Neural cell (in vitro differentiated cells): ENCODE measurements at regions not wholly inside any gene's neighbourhood (a gene's known extent, or its start where the extent isn't known, plus 50 kb on each side); places are given as distances from the start of the nearest gene placed in this dataset.

Experiments used
- H2AFZ ChIP-seq: fragments of 200-600, 300-800 bp; sonication (generic), shearing (Covaris generic); 2 replicates; pipeline ENCODE4 v1.6.0; 2014; ENCODE audit warnings: low read depth, mild to moderate bottlenecking, antibody characterized with exemption, low read length, moderate library complexity
- H3F3A ChIP-seq: fragments of 200-600 bp; shearing (Covaris generic); 2 replicates; pipeline ENCODE4 v1.6.1; 2016; ENCODE audit warnings: mild to moderate bottlenecking, moderate library complexity, mixed read lengths, antibody characterized with exemption, low read length; ENCODE audit not compliant: insufficient read depth, poor library complexity, severe bottlenecking
- H3K27ac ChIP-seq: fragments of 200-600, 300-800 bp; sonication (generic), shearing (Covaris generic); 2 replicates; pipeline ENCODE4 v1.5.1; 2014; ENCODE audit warnings: mild to moderate bottlenecking, low read length, moderate library complexity
- H3K27me3 ChIP-seq: fragments of 300-800, 200-600 bp; sonication (generic), shearing (Covaris generic); 2 replicates; pipeline ENCODE4 v1.6.0; 2014; ENCODE audit warnings: mild to moderate bottlenecking, low read depth, low read length, moderate library complexity; ENCODE audit not compliant: insufficient read depth
- H3K36me3 ChIP-seq: fragments of 300-800, 200-600 bp; sonication (generic), shearing (Covaris generic); 2 replicates; pipeline ENCODE4 v1.5.1; 2014; ENCODE audit warnings: mild to moderate bottlenecking, antibody characterized with exemption, low read length, moderate library complexity; ENCODE audit not compliant: insufficient read depth
- H3K4me2 ChIP-seq: fragments of 300-800, 200-600 bp; sonication (generic), shearing (Covaris generic); 2 replicates; pipeline ENCODE4 v1.6.0; 2014; ENCODE audit warnings: mild to moderate bottlenecking, low read length
- H3K4me3 ChIP-seq: fragments of 300-800, 200-600 bp; sonication (generic), shearing (Covaris generic); 2 replicates; pipeline ENCODE4 v1.5.1; 2014; ENCODE audit warnings: mild to moderate bottlenecking, low read length, moderate library complexity
- H3K79me2 ChIP-seq: fragments of 200-600 bp; shearing (Covaris generic); replicated peaks from 2 replicates; pipeline ENCODE4 v1.6.0; 2014; ENCODE audit warnings: mild to moderate bottlenecking, low read length, moderate library complexity; ENCODE audit not compliant: insufficient read depth
- H3K9ac ChIP-seq: fragments of 300-800, 200-600 bp; sonication (generic), shearing (Covaris generic); 2 replicates; pipeline ENCODE4 v1.6.1; 2016; ENCODE audit warnings: mild to moderate bottlenecking, low read length, mixed read lengths
- H3K9me2 ChIP-seq: fragments of 200-600 bp; shearing (Covaris generic); 2 replicates; pipeline ENCODE4 v1.6.1; 2016; ENCODE audit warnings: mild to moderate bottlenecking, low read length, mixed read lengths; ENCODE audit not compliant: insufficient read depth
- H3K9me3 ChIP-seq: fragments of 200-600, 300-800 bp; sonication (generic), shearing (Covaris generic); 2 replicates; pipeline ENCODE4 v1.6.1; 2016; ENCODE audit warnings: mild to moderate bottlenecking, mixed run types, low read length, moderate library complexity, mixed read lengths
- H4K20me1 ChIP-seq: fragments of 200-600 bp; shearing (Covaris generic); 2 replicates; pipeline ENCODE4 v1.6.1; 2016; ENCODE audit warnings: mild to moderate bottlenecking, mixed run types; ENCODE audit not compliant: insufficient read depth
- EP300 ChIP-seq: fragments of 450-650 bp; conservative IDR thresholded peaks from 2 replicates; pipeline ENCODE4 v1.6.1; 2014; ENCODE audit warnings: antibody characterized with exemption, mild to moderate bottlenecking, moderate library complexity; ENCODE audit not compliant: poor library complexity, severe bottlenecking
- EZH2 ChIP-seq: fragments of 200-600, 300-800 bp; shearing (Covaris generic), sonication (generic); IDR thresholded peaks from 2 replicates; pipeline ENCODE4 v1.6.1; 2014; ENCODE audit warnings: antibody characterized with exemption, low read length, borderline replicate concordance, mild to moderate bottlenecking; ENCODE audit not compliant: insufficient read depth, poor library complexity, severe bottlenecking
- MXI1 ChIP-seq: fragments of 450-650 bp; conservative IDR thresholded peaks from 2 replicates; pipeline ENCODE4 v1.6.1; 2014; ENCODE audit warnings: antibody characterized with exemption, mild to moderate bottlenecking; ENCODE audit not compliant: poor library complexity, severe bottlenecking
- POLR2AphosphoS5 ChIP-seq: IDR thresholded peaks from 2 replicates; pipeline ENCODE4 v1.6.1; 2012
- RAD21 ChIP-seq: fragments of 450-650 bp; conservative IDR thresholded peaks from 2 replicates; pipeline ENCODE4 v1.6.1; 2014; ENCODE audit warnings: antibody characterized with exemption, mild to moderate bottlenecking, moderate library complexity
- SMC3 ChIP-seq: fragments of 450-650 bp; conservative IDR thresholded peaks from 2 replicates; pipeline ENCODE4 v1.6.1; 2014; ENCODE audit warnings: antibody characterized with exemption, mild to moderate bottlenecking, moderate library complexity; ENCODE audit not compliant: poor library complexity
- TAF1 ChIP-seq: IDR thresholded peaks from 2 replicates; pipeline ENCODE4 v1.6.1; 2012; ENCODE audit warnings: low read depth
- TF ChIP-seq, protein P1 (sequence below): fragments of 450-650 bp; IDR thresholded peaks from 2 replicates; pipeline ENCODE4 v1.5.1; 2014; ENCODE audit warnings: antibody characterized with exemption, mild to moderate bottlenecking, moderate library complexity; ENCODE audit not compliant: poor library complexity, severe bottlenecking
- TF ChIP-seq, protein P2 (sequence below): IDR thresholded peaks from 2 replicates; pipeline ENCODE4 v1.6.1; 2012; ENCODE audit warnings: borderline replicate concordance

DNA sequence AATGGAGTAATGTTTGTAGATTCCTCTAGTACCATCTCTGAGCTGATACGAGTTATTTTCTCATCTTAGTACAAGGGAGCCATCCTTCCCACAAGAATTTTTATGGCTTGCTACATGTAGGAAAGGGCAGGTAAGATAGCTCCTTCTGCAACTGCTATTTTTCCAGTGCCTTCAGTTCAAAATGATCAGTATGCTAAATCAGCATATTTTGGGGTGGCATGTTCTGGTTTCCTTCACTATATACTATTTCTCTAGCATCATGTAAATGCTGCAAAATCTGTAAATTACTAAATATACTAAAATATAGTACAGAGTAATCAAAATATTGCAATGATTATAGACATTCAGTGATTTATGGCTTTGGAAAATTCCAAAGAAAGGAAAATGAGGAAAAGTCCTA is 1230.0 kb upstream of the CHAC2 start:
- H3K9ac ChIP-seq: no peak overlapping the region
- TF ChIP-seq EZH2 (no peak), EP300 (no peak), MXI1 (no peak), SMC3 (no peak), POLR2AphosphoS5 (no peak), TAF1 (no peak), RAD21 (no peak)
- TF ChIP-seq, protein P1, sequence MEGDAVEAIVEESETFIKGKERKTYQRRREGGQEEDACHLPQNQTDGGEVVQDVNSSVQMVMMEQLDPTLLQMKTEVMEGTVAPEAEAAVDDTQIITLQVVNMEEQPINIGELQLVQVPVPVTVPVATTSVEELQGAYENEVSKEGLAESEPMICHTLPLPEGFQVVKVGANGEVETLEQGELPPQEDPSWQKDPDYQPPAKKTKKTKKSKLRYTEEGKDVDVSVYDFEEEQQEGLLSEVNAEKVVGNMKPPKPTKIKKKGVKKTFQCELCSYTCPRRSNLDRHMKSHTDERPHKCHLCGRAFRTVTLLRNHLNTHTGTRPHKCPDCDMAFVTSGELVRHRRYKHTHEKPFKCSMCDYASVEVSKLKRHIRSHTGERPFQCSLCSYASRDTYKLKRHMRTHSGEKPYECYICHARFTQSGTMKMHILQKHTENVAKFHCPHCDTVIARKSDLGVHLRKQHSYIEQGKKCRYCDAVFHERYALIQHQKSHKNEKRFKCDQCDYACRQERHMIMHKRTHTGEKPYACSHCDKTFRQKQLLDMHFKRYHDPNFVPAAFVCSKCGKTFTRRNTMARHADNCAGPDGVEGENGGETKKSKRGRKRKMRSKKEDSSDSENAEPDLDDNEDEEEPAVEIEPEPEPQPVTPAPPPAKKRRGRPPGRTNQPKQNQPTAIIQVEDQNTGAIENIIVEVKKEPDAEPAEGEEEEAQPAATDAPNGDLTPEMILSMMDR: no peak
- TF ChIP-seq, protein P2, sequence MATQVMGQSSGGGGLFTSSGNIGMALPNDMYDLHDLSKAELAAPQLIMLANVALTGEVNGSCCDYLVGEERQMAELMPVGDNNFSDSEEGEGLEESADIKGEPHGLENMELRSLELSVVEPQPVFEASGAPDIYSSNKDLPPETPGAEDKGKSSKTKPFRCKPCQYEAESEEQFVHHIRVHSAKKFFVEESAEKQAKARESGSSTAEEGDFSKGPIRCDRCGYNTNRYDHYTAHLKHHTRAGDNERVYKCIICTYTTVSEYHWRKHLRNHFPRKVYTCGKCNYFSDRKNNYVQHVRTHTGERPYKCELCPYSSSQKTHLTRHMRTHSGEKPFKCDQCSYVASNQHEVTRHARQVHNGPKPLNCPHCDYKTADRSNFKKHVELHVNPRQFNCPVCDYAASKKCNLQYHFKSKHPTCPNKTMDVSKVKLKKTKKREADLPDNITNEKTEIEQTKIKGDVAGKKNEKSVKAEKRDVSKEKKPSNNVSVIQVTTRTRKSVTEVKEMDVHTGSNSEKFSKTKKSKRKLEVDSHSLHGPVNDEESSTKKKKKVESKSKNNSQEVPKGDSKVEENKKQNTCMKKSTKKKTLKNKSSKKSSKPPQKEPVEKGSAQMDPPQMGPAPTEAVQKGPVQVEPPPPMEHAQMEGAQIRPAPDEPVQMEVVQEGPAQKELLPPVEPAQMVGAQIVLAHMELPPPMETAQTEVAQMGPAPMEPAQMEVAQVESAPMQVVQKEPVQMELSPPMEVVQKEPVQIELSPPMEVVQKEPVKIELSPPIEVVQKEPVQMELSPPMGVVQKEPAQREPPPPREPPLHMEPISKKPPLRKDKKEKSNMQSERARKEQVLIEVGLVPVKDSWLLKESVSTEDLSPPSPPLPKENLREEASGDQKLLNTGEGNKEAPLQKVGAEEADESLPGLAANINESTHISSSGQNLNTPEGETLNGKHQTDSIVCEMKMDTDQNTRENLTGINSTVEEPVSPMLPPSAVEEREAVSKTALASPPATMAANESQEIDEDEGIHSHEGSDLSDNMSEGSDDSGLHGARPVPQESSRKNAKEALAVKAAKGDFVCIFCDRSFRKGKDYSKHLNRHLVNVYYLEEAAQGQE: no peak
- H3K27me3 ChIP-seq: no peaks in the 10 kb centered on the region
- H3K36me3 ChIP-seq: no peaks in the 10 kb centered on the region
- no peaks in the 10 kb centered on the region for H4K20me1 ChIP-seq
- no peaks in the 10 kb centered on the region for H3K79me2 ChIP-seq
- H2AFZ ChIP-seq: no peak overlapping the region
- no peak overlapping the region for H3K4me2 ChIP-seq
- H3K4me3 ChIP-seq: no peak overlapping the region
- H3K9me3 ChIP-seq: no peaks in the 10 kb centered on the region
- H3F3A ChIP-seq: no peaks in the 10 kb centered on the region
- no peaks in the 10 kb centered on the region for H3K9me2 ChIP-seq
- no peak overlapping the region for H3K27ac ChIP-seq

DNA sequence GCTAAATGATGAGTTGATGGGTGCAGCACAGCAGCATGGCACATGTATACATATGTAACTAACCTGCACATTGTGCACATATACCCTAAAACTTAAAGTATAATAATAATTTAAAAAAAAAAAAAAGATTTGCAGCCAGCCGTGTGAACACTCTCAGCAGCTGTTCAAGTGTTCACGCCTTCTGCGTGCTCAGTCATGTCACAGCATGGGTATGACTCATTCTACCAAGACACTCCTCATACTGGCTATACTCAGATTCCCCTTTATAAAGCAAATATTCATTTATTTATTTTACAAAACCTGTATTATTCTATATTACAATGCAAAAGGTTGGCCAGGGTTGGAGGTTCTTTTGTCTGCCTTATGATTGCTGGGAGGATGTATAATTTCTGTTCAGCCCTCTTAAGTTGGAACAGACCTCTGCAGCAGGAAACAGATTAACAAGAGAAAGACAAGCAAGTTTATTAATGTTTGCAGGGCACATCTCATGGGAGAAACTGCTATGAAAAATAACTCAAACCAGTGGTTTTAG is 1230.6 kb upstream of the CHAC2 start:
- Histone ChIP-seq H3K27me3 (no peaks in the 10 kb centered on the region), H3K79me2 (no peaks in the 10 kb centered on the region), H3K27ac (no peak overlapping the region), H3K9me3 (no peaks in the 10 kb centered on the region), H3K36me3 (no peaks in the 10 kb centered on the region), H3K4me2 (no peak overlapping the region), H3F3A (no peaks in the 10 kb centered on the region), H2AFZ (no peak overlapping the region), H3K9me2 (no peaks in the 10 kb centered on the region), H3K4me3 (no peak overlapping the region), H4K20me1 (no peaks in the 10 kb centered on the region), H3K9ac (no peak overlapping the region)
- TF ChIP-seq TAF1: no peak
- no peak for TF ChIP-seq POLR2AphosphoS5
- TF ChIP-seq, protein P2: no peak
- no peak for TF ChIP-seq EZH2
- no peak for TF ChIP-seq EP300
- TF ChIP-seq MXI1: no peak
- TF ChIP-seq RAD21: no peak
